Right lobe of liver (tissue), 6 donors: ENCODE measurements at regions not wholly inside any gene's neighbourhood (a gene's known extent, or its start where the extent isn't known, plus 50 kb on each side); places are given as distances from the start of the nearest gene placed in this dataset.

Source experiments
- ATAC-seq, 4 donors: fragments of 200-7000 bp; cut with Tn5 transposase; one replicate each; pipeline ENCODE4 v1.9.1; 2020; ENCODE audit warnings: mild to moderate bottlenecking in 4 of 4, moderate library complexity in 4 of 4
- DNase-seq, 3 donors: peaks; one replicate each; pipeline ENCODE4 v3.0.0-alpha.2; 2020
- H3K27ac ChIP-seq, 3 donors: fragments of 200-600 bp; one replicate each; pipeline ENCODE4 v1.8.0; 2022
- H3K27me3 ChIP-seq, 2 donors: fragments of 200-600 bp; one replicate each; pipeline ENCODE4 v1.8.0; 2022
- H3K36me3 ChIP-seq, 4 donors: fragments of 200-600 bp; sonication (generic) in 1 of 4; one replicate each; pipeline versions ENCODE4 v1.5.1 to v1.8.0; 2017 to 2022; ENCODE audit warnings: control low read depth in 1 of 4
- H3K4me1 ChIP-seq, 4 donors: fragments of 200-600 bp; sonication (generic) in 1 of 4; one replicate each; pipeline versions ENCODE4 v1.5.1 to v1.8.0; 2017 to 2022; ENCODE audit warnings: control low read depth in 1 of 4
- H3K4me3 ChIP-seq, 3 donors: fragments of 200-600 bp; one replicate each; pipeline ENCODE4 v1.8.0; 2022
- H3K9me3 ChIP-seq, 4 donors: fragments of 200-600 bp; sonication (generic) in 1 of 4; one replicate each; pipeline versions ENCODE4 v1.5.1 to v1.8.0; 2017 to 2022; ENCODE audit warnings: control low read depth in 1 of 4
- POLR2A ChIP-seq: fragments of 450-650 bp; IDR thresholded peaks from one replicate; pipeline ENCODE4 v1.6.1; 2017; ENCODE audit warnings: antibody characterized with exemption, mild to moderate bottlenecking
- WGBS: methylation state at CpG from one replicate; pipeline ENCODE4 v1.1.6; 2018; ENCODE audit warnings: low coverage, low lambda C conversion rate; ENCODE audit not compliant: insufficient coverage; ENCODE audit errors: missing lambda C conversion rate; 5-methylcytosine and 5-hydroxymethylcytosine counted together
- intact Hi-C, 2 donors: fragments of 100-400 bp; cut with DNase I; formaldehyde crosslinking; loops; one replicate each; pipeline versions ENCODE4 v1.11.2 to v1.14.1; 2022
- TF ChIP-seq, protein P1 (sequence below), 4 donors: fragments of 200-600 bp in 3 of 4; fragments of 450-650 bp in 1 of 4; IDR thresholded peaks; one replicate each; pipeline versions ENCODE4 v1.5.1 to v1.8.0; 2016 to 2022; ENCODE audit warnings: antibody characterized with exemption in 4 of 4, mild to moderate bottlenecking in 2 of 4
- donor health status: DM: no; HTN: yes; CAD: no.
- donor health status: DM: no; HTN: no; CAD: no.
- donor health status: DM: no; HTN: no; CAD: no.
- donor health status: DM: no; HTN: yes; CAD: no.
- donor health status: DM: no; HTN: yes; CAD: no.

DNA sequence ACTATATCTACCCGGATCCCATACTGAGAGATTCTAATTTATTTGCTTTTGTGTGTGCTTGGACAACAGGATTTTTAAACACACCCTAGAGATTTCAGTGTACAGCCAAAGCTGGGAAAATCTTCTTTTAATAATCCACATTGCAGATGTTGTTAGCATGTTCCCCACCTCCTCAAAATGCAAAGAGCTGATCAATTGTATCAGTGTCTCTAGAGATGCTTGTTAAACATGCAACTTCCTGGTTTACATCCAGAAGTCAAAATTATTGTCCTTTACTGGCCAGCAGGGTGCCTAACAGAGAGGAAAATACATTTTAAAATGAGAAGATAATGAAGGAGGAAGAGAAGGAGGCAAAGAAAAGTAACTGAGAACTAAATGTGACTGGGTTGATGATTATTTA lies 793.3 kb downstream of the SEMA5A start:
- Histone ChIP-seq H3K27me3 (no peaks in the 10 kb centered on the region), H3K36me3 (no peaks in the 10 kb centered on the region), H3K9me3 (no peaks in the 10 kb centered on the region), H3K27ac (no peak overlapping the region), H3K4me3 (no peak overlapping the region), H3K4me1 (no peaks in the 10 kb centered on the region)
- intact Hi-C loops, result no loop called here
- ATAC-seq (no peak), DNase-seq (no peak)
- WGBS, result 68% methylated on average over 1 of the region's 1 CpG
- TF ChIP-seq POLR2A, result no peak
- TF ChIP-seq, protein P1, sequence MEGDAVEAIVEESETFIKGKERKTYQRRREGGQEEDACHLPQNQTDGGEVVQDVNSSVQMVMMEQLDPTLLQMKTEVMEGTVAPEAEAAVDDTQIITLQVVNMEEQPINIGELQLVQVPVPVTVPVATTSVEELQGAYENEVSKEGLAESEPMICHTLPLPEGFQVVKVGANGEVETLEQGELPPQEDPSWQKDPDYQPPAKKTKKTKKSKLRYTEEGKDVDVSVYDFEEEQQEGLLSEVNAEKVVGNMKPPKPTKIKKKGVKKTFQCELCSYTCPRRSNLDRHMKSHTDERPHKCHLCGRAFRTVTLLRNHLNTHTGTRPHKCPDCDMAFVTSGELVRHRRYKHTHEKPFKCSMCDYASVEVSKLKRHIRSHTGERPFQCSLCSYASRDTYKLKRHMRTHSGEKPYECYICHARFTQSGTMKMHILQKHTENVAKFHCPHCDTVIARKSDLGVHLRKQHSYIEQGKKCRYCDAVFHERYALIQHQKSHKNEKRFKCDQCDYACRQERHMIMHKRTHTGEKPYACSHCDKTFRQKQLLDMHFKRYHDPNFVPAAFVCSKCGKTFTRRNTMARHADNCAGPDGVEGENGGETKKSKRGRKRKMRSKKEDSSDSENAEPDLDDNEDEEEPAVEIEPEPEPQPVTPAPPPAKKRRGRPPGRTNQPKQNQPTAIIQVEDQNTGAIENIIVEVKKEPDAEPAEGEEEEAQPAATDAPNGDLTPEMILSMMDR (IDR thresholded peaks at IDR 0.05), result no peak

DNA sequence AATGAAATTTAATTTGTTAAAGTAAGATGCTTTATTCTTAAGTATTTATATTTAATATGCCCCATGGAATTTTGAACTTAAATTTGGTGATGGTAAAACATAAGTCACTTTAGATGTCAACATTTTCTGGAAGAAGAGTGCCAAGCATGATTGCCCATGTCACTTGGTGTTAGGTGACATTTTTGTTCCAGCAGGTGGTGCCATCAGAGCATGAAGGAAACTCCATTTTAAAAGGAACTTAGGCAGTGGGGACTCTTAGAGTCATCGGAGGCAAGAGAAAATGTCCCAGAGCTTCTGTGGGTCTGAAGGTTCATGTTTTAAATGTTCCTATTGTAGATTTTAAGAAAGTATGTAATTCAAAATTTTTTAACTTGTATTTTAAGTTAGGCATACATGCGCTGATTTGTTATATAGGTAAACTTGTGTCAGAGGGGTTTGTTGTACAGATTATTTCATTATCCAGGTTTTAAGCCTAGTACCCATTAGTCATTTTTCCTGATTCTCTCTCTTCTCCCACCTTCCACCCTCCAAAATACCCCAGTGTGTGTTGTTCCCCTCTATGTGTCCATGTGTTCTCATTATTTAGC lies 789.3 kb downstream of the SEMA5A start:
- Histone ChIP-seq H3K27me3 (no peaks in the 10 kb centered on the region), H3K9me3 (no peaks in the 10 kb centered on the region), H3K4me3 (no peak overlapping the region), H3K36me3 (no peaks in the 10 kb centered on the region), H3K27ac (no peak overlapping the region), H3K4me1 (no peaks in the 10 kb centered on the region)
- no peak for DNase-seq
- no peak for TF ChIP-seq POLR2A
- TF ChIP-seq, protein P1 (IDR thresholded peaks at IDR 0.05), result peak; percentile 23 to 35 (median 31)
- ATAC-seq, result peak in 1 of 4 donors; percentile 37
- WGBS, result 52% methylated on average over 2 of the region's 2 CpGs
- intact Hi-C loops, result no loop called here

DNA sequence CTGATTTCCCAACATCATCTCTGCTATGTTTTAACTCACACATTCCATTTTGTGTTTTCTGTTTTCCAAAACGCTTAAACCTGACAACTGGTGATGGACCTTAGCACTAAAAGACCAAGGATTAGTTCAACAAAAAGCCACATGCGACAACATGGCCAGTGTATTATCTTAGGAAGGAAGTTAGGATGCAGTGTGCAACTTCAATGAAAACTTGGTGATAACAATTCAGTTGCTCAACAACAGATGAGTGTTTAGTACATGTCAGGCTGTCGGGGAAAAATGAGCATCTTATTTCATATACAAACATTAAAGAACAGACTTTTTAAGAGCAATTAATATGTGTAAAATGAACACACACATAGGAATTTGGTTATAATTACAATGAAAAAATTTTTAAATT lies 780.0 kb downstream of the SEMA5A start:
- Histone ChIP-seq H3K9me3 (no peaks in the 10 kb centered on the region), H3K4me3 (no peak overlapping the region), H3K27me3 (no peaks in the 10 kb centered on the region), H3K4me1 (no peaks in the 10 kb centered on the region), H3K27ac (no peak overlapping the region), H3K36me3 (no peaks in the 10 kb centered on the region)
- 30% methylated on average over 3 of the region's 3 CpGs for WGBS
- DNase-seq (no peak), ATAC-seq (no peak)
- TF ChIP-seq, protein P1 (IDR thresholded peaks at IDR 0.05), result no peak
- no peak for TF ChIP-seq POLR2A
- intact Hi-C loops, result no loop called here

DNA sequence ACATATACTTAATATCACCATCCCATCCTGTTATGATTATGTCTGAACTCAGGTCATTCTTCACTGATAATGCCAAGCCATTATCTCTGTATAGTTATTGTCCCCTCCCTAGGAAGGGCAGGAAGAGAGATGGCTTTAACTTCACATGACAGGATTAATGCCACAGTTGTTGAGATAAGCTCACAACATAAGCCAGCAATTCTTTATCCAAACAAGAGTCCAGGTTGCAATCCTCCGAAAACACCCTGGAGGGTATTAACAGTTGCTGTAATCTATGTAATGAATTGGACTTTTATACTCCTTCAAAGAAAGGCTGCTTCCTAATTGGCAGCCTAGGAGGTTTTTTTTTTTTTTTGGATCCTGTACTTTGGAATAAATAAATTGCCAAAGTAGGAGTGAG lies 779.4 kb downstream of the SEMA5A start:
- intact Hi-C loops, result no loop called here
- DNase-seq, result no peak
- TF ChIP-seq, protein P1 (IDR thresholded peaks at IDR 0.05), result no peak
- TF ChIP-seq POLR2A, result no peak
- Histone ChIP-seq H3K27ac (no peak overlapping the region), H3K4me3 (no peak overlapping the region), H3K36me3 (no peaks in the 10 kb centered on the region), H3K4me1 (no peaks in the 10 kb centered on the region), H3K9me3 (no peaks in the 10 kb centered on the region), H3K27me3 (no peaks in the 10 kb centered on the region)
- WGBS, result 45% methylated on average over 1 of the region's 1 CpG
- ATAC-seq, result no peak

DNA sequence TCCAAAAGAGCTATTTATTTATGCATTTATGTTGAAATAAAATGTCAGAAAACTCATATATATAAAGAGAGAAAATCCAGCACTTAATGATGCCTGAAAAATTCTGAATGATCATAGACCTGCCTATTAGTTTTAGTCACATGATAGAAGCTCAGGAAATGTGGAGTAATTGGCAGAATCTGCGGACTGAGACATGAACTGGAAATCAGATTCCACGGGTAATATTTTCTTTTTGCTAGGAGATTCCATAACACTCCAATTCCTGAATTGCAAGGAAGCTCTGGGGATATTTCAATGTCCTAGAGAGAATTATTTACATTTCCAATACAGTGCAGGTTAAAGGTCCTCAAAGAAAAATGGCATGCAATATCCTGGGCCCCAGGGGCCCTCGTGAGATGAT lies 778.8 kb downstream of the SEMA5A start:
- H3K27ac ChIP-seq, result no peak overlapping the region
- no peak for ATAC-seq
- no peaks in the 10 kb centered on the region for H3K9me3 ChIP-seq
- TF ChIP-seq, protein P1 (IDR thresholded peaks at IDR 0.05), result no peak
- TF ChIP-seq POLR2A, result no peak
- no peaks in the 10 kb centered on the region for H3K36me3 ChIP-seq
- no peak overlapping the region for H3K4me3 ChIP-seq
- WGBS, result 37% methylated on average over 3 of the region's 3 CpGs
- H3K4me1 ChIP-seq, result no peaks in the 10 kb centered on the region
- no peak for DNase-seq
- H3K27me3 ChIP-seq, result no peaks in the 10 kb centered on the region
- intact Hi-C loops, result no loop called here
